ENCODE measurements at regions not wholly inside any gene's neighbourhood (a gene's known extent, or its start where the extent isn't known, plus 50 kb on each side); places are given as distances from the start of the nearest gene placed in this dataset.

GRCh38 chr13:81795710-81796109 lies 1454.8 kb upstream of the SPRY2 start:
- H3K36me3 Mint-ChIP-seq, result no peaks in the 10 kb centered on the region
- DNase-seq (ENCODE audit: low spot score in 2 of 2) (no peak), ATAC-seq (ENCODE audit: low read depth) (no peak)
- peaks cover 7% of the 10 kb centered on the region for H3K9me3 Mint-ChIP-seq
- no peaks in the 10 kb centered on the region for H3K27me3 Mint-ChIP-seq
- H3K4me3 Mint-ChIP-seq, result no peak overlapping the region
- no peak overlapping the region for H3K27ac Mint-ChIP-seq
- H3K4me1 Mint-ChIP-seq, result no peaks in the 10 kb centered on the region

GRCh38 chr13:81791641-81792040 lies 1450.7 kb upstream of the SPRY2 start:
- Mint-ChIP-seq H3K36me3 (no peaks in the 10 kb centered on the region), H3K4me1 (no peaks in the 10 kb centered on the region), H3K4me3 (no peak overlapping the region), H3K27me3 (no peaks in the 10 kb centered on the region), H3K9me3 (peaks cover 7% of the 10 kb centered on the region), H3K27ac (no peak overlapping the region)
- DNase-seq (ENCODE audit: low spot score in 2 of 2), result no peak
- ATAC-seq (ENCODE audit: low read depth), result no peak

GRCh38 chr13:81781471-81781870 lies 1440.5 kb upstream of the SPRY2 start:
- Mint-ChIP-seq H3K27ac (no peak overlapping the region), H3K4me1 (no peaks in the 10 kb centered on the region), H3K27me3 (no peaks in the 10 kb centered on the region), H3K36me3 (no peaks in the 10 kb centered on the region), H3K9me3 (peaks cover 4% of the 10 kb centered on the region), H3K4me3 (no peak overlapping the region)
- ATAC-seq (ENCODE audit: low read depth) (no peak), DNase-seq (ENCODE audit: low spot score in 2 of 2) (no peak)

GRCh38 chr13:81779876-81780275 lies 1439.0 kb upstream of the SPRY2 start:
- no peaks in the 10 kb centered on the region for H3K27me3 Mint-ChIP-seq
- H3K27ac Mint-ChIP-seq, result no peak overlapping the region
- no peaks in the 10 kb centered on the region for H3K4me1 Mint-ChIP-seq
- peaks cover 4% of the 10 kb centered on the region for H3K9me3 Mint-ChIP-seq
- no peaks in the 10 kb centered on the region for H3K36me3 Mint-ChIP-seq
- ATAC-seq (ENCODE audit: low read depth) (no peak), DNase-seq (ENCODE audit: low spot score in 2 of 2) (no peak)
- no peak overlapping the region for H3K4me3 Mint-ChIP-seq

GRCh38 chr13:81778350-81778749 lies 1437.4 kb upstream of the SPRY2 start:
- Mint-ChIP-seq H3K4me3 (no peak overlapping the region), H3K36me3 (no peaks in the 10 kb centered on the region), H3K4me1 (no peaks in the 10 kb centered on the region), H3K27ac (no peak overlapping the region), H3K27me3 (no peaks in the 10 kb centered on the region), H3K9me3 (peaks cover 6% of the 10 kb centered on the region)
- ATAC-seq (ENCODE audit: low read depth) (no peak), DNase-seq (ENCODE audit: low spot score in 2 of 2) (no peak)

GRCh38 chr13:81773263-81773662 lies 1432.3 kb upstream of the SPRY2 start:
- Mint-ChIP-seq H3K27me3 (no peaks in the 10 kb centered on the region), H3K27ac (no peak overlapping the region), H3K36me3 (no peaks in the 10 kb centered on the region), H3K4me1 (no peaks in the 10 kb centered on the region), H3K4me3 (no peak overlapping the region), H3K9me3 (peaks cover 3% of the 10 kb centered on the region)
- ATAC-seq (ENCODE audit: low read depth), result no peak
- DNase-seq (ENCODE audit: low spot score in 2 of 2), result no peak

- H3K27ac Mint-ChIP-seq, result no peak overlapping the region
- DNase-seq (ENCODE audit: low spot score in 2 of 2) (no peak), ATAC-seq (ENCODE audit: low read depth) (no peak)
- H3K9me3 Mint-ChIP-seq, result peaks cover 2% of the 10 kb centered on the region
- no peaks in the 10 kb centered on the region for H3K4me1 Mint-ChIP-seq
- no peak overlapping the region for H3K4me3 Mint-ChIP-seq
- H3K27me3 Mint-ChIP-seq, result no peaks in the 10 kb centered on the region
- H3K36me3 Mint-ChIP-seq, result no peaks in the 10 kb centered on the region
These were observed 1431.0 kb upstream of the SPRY2 start for GRCh38 chr13:81771951-81772350.

- H3K4me3 Mint-ChIP-seq, result no peak overlapping the region
- no peak for DNase-seq (ENCODE audit: low spot score in 2 of 2)
- H3K36me3 Mint-ChIP-seq, result no peaks in the 10 kb centered on the region
- no peak overlapping the region for H3K27ac Mint-ChIP-seq
- H3K27me3 Mint-ChIP-seq, result no peaks in the 10 kb centered on the region
- no peaks in the 10 kb centered on the region for H3K4me1 Mint-ChIP-seq
- ATAC-seq (ENCODE audit: low read depth), result no peak
- H3K9me3 Mint-ChIP-seq, result peaks cover 2% of the 10 kb centered on the region
These were observed 1430.1 kb upstream of the SPRY2 start for GRCh38 chr13:81770868-81771505.

- Mint-ChIP-seq H3K27me3 (no peaks in the 10 kb centered on the region), H3K36me3 (no peaks in the 10 kb centered on the region), H3K9me3 (peaks cover 5% of the 10 kb centered on the region), H3K4me3 (no peak overlapping the region), H3K27ac (no peak overlapping the region), H3K4me1 (no peaks in the 10 kb centered on the region)
- DNase-seq (ENCODE audit: low spot score in 2 of 2) (no peak), ATAC-seq (ENCODE audit: low read depth) (no peak)
These were observed 1421.5 kb upstream of the SPRY2 start for GRCh38 chr13:81762449-81762848.

GRCh38 chr13:81760316-81760715 lies 1419.4 kb upstream of the SPRY2 start:
- Mint-ChIP-seq H3K36me3 (no peaks in the 10 kb centered on the region), H3K27ac (no peak overlapping the region), H3K4me3 (no peak overlapping the region), H3K27me3 (no peaks in the 10 kb centered on the region), H3K9me3 (peaks cover 7% of the 10 kb centered on the region), H3K4me1 (no peaks in the 10 kb centered on the region)
- ATAC-seq (ENCODE audit: low read depth), result no peak
- no peak for DNase-seq (ENCODE audit: low spot score in 2 of 2)

GRCh38 chr13:81757348-81757970 lies 1416.5 kb upstream of the SPRY2 start:
- Mint-ChIP-seq H3K27me3 (no peaks in the 10 kb centered on the region), H3K27ac (no peak overlapping the region), H3K36me3 (no peaks in the 10 kb centered on the region), H3K9me3 (peaks cover 9% of the 10 kb centered on the region), H3K4me3 (no peak overlapping the region), H3K4me1 (no peaks in the 10 kb centered on the region)
- no peak for DNase-seq (ENCODE audit: low spot score in 2 of 2)
- no peak for ATAC-seq (ENCODE audit: low read depth)

GRCh38 chr13:81745391-81745790 lies 1404.5 kb upstream of the SPRY2 start:
- ATAC-seq (ENCODE audit: low read depth) (no peak), DNase-seq (ENCODE audit: low spot score in 2 of 2) (no peak)
- Mint-ChIP-seq H3K27me3 (no peaks in the 10 kb centered on the region), H3K4me3 (no peak overlapping the region), H3K4me1 (no peaks in the 10 kb centered on the region), H3K27ac (no peak overlapping the region), H3K36me3 (no peaks in the 10 kb centered on the region), H3K9me3 (peaks cover 3% of the 10 kb centered on the region)

- Mint-ChIP-seq H3K9me3 (peaks cover 5% of the 10 kb centered on the region), H3K4me3 (no peak overlapping the region), H3K4me1 (no peaks in the 10 kb centered on the region), H3K27me3 (no peaks in the 10 kb centered on the region), H3K27ac (no peak overlapping the region), H3K36me3 (no peaks in the 10 kb centered on the region)
- DNase-seq (ENCODE audit: low spot score in 2 of 2) (no peak), ATAC-seq (ENCODE audit: low read depth) (no peak)
These were observed 1397.4 kb upstream of the SPRY2 start for GRCh38 chr13:81738364-81738763.

- Mint-ChIP-seq H3K9me3 (peaks cover 11% of the 10 kb centered on the region), H3K36me3 (no peaks in the 10 kb centered on the region), H3K4me1 (no peaks in the 10 kb centered on the region), H3K27ac (no peak overlapping the region), H3K4me3 (no peak overlapping the region), H3K27me3 (no peaks in the 10 kb centered on the region)
- ATAC-seq (ENCODE audit: low read depth) (no peak), DNase-seq (ENCODE audit: low spot score in 2 of 2) (no peak)
These were observed 1385.3 kb upstream of the SPRY2 start for GRCh38 chr13:81726037-81726726.

- no peaks in the 10 kb centered on the region for H3K36me3 Mint-ChIP-seq
- H3K4me1 Mint-ChIP-seq, result no peaks in the 10 kb centered on the region
- H3K27ac Mint-ChIP-seq, result no peak overlapping the region
- DNase-seq (ENCODE audit: low spot score in 2 of 2) (no peak), ATAC-seq (ENCODE audit: low read depth) (no peak)
- no peak overlapping the region for H3K4me3 Mint-ChIP-seq
- no peaks in the 10 kb centered on the region for H3K27me3 Mint-ChIP-seq
- peaks cover 6% of the 10 kb centered on the region for H3K9me3 Mint-ChIP-seq
These were observed 1381.5 kb upstream of the SPRY2 start for GRCh38 chr13:81722456-81722855.

Data from memory B cell (primary cell).